ENCODE measurements at regions not wholly inside any gene's neighbourhood (a gene's known extent, or its start where the extent isn't known, plus 50 kb on each side); places are given as distances from the start of the nearest gene placed in this dataset.
A peak's percentile ranks its signal among the peaks of the same experiment; 100 is the strongest.

- DNase-seq (ENCODE audit: low read depth) = no peak
These were observed 162.5 kb downstream of the TRMT11 start for GRCh38 chr6:126148853-126149252.

DNA sequence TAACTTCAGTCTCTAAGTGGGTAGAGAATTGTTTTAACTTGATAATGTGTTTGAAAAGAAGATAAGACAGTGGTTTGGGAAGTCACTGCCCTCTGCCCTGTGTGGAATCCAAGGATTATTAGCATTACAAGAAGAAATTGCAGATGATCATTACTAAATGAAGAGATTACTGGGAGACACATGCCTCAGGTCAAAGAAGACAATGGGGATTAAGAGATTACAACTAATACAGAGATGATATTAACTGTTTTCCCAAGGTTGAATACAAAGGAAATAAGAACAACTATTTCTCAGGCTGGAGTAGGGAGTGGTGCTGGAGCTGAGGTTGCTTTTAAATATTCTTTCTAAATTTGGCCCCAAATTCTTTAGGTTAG, 166.0 kb downstream of the TRMT11 start:
- DNase-seq (ENCODE audit: low read depth) = no peak

DNA sequence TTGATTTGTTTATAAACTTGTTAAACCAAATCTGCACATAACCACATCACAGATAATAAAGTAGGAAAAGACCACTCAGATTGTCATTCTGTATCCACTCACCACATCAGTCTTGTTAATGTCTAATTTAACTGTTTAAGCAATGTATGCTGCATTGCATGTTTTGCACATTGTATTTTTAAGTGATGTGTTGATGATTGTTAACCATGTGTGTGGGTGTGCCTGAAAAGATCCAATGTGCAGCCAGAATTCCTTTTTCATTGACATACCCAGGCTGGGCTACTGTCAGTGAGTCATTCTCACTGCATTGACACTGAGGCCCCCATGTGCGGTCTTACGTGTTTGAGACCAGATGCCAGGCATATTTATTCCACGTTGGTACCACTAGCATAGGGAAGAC, 167.3 kb downstream of the TRMT11 start:
- DNase-seq (ENCODE audit: low read depth) = peak; percentile 28

DNA sequence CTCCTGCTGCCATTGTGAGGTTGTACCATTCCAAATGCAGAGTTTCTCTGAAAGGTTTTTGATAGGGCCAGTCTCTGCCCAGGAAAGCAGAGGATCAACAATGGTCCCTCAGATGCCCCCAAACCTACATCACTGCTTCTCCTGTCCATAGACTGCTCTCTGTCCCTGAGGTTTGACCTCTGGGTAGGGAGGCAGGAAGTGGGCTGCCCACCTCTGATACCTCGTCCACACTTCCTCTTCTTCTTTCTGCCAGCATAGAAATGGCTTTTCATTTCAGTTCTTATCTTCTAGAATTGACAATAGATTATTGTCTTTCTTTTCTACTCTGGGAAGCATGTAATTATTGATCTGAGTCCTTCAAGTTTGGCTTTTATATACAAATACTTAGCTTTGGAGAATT, 170.6 kb downstream of the TRMT11 start:
- DNase-seq (ENCODE audit: low read depth) = no peak

GRCh38 chr6:126167726-126168125, 172.2 kb upstream of the CENPW start:
- peak; percentile 21 for DNase-seq (ENCODE audit: low read depth)

GRCh38 chr6:126170433-126170832, 169.5 kb upstream of the CENPW start:
- DNase-seq (ENCODE audit: low read depth) = no peak

DNA sequence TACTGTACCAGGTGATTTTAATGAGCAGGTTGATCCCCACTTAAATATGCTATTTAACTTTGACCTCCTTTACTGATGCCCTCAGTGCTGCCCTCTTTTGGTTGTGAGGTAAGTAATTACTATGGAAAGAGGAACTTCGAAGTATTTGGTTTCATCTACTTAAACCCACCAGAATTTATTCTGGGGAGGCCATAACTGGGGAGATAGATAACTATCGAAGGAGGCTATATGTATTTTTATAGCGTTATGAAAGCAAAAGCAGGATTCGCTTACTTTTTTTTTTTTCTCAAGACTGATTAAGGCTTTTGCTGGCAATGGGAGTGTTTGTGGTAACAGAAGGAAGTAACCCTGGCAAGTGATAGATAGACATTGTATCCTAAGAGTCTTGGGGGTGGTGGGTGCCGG, 168.9 kb upstream of the CENPW start:
- DNase-seq (ENCODE audit: low read depth) = peak; percentile 37

DNA sequence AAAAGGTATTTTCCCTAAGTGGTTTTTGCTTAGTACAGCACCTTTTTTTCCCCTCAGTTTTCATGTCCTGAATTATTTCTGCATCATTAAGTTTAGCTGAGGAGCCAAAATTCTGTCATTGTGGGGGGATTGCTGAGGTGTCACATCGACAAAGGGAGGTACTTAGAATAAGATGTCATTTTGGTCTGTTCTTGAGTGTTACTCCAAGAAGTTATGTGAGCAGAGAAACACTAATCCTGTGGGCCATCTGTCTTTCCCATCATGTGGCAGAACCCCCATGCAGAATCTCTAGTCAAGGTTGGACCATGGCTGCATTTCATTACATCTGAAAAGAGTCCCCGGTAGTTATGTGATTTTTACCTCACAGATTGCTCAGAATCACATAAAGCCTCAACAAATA, 167.8 kb upstream of the CENPW start:
- no peak for DNase-seq (ENCODE audit: low read depth)

DNA sequence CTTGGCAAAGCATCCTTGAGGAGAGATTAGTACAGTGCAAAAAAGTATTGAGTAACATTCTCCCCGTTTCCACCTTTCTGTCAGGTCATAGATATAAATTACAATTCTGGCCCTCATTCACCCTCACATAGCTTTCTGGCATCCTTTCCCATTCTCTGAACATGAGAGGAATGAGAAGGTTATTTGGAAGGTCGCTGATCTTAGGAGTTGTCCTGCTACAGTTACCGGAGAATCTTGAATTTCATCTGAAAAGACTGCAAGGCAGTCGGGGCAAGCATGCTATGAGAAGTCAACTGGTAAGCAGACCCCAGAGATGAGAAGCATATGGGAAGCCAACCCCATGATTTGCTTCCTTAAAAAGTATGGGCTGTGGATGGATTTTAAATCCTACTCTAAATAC, 166.7 kb upstream of the CENPW start:
- DNase-seq (ENCODE audit: low read depth) = no peak

GRCh38 chr6:126174697-126175096, 165.2 kb upstream of the CENPW start:
- DNase-seq (ENCODE audit: low read depth) = no peak

GRCh38 chr6:126175251-126175650, 164.7 kb upstream of the CENPW start:
- peak; percentile 15 for DNase-seq (ENCODE audit: low read depth)

GRCh38 chr6:126176282-126176681, 163.6 kb upstream of the CENPW start:
- peak; percentile 34 for DNase-seq (ENCODE audit: low read depth)

GRCh38 chr6:126180585-126180984, 159.3 kb upstream of the CENPW start:
- DNase-seq (ENCODE audit: low read depth) = peak; percentile 87

DNA sequence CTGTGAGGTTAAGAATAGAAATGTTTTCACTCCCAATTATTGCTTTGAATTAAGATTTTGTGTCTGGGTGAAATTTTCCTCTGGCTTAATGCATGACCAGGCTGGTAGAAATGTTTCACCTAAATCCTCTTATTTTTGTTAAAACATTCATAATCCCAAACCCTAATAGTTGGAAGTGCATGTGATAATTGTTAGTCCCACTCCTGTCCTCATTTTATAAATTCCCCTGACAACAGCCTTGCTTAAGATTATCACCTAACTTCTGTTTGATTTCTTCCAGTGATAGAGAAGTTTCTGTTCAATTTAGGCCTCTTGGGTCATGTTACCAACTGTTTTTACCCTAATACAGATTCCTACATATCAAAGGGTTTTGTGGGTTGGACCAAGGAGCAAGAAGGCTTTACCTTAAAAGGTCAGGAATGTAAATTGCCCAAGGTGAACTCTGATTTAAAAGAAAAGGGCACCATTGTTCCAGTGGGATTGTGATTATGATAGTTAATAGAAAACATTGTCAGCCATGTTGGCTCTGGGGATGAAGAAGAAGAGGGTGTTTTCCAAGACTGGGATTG, 158.7 kb upstream of the CENPW start:
- no peak for DNase-seq (ENCODE audit: low read depth)

GRCh38 chr6:126181890-126182289, 158.0 kb upstream of the CENPW start:
- no peak for DNase-seq (ENCODE audit: low read depth)

DNA sequence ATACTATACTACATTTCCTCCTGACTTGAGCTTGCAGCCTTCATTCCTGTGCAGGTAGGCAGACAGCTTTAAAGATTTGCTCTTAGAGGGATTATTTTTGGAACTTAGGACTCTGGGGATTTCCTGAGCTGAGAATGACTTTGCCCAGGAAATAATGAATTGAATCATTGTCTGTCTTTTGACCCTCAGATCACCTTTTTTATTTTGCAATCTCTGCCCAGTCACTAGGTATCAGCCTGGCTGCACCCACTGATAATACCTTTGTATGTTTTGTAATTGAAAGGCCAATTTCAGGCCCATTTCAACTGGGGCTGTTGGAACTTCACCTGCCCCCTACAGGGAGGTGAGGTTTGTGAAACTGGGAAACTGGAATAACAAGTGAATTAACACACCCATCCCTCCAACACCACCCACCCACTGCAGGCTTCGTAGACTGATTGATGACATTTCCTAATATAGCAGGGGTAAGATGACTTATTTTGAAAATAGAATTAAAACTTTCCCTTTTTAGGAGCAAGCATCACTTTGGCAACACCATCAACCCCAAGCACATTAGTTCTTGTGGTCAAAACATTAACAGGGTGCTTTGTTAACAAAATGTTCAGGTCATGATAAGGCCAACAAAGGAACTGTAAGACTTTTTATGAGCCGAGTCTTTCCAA, 157.1 kb upstream of the CENPW start:
- DNase-seq (ENCODE audit: low read depth) = no peak

- DNase-seq (ENCODE audit: low read depth) = no peak
These were observed 154.1 kb upstream of the CENPW start for GRCh38 chr6:126185774-126186173.

GRCh38 chr6:126188279-126188909, 151.5 kb upstream of the CENPW start:
- peak; percentile 88 for DNase-seq (ENCODE audit: low read depth)

DNA sequence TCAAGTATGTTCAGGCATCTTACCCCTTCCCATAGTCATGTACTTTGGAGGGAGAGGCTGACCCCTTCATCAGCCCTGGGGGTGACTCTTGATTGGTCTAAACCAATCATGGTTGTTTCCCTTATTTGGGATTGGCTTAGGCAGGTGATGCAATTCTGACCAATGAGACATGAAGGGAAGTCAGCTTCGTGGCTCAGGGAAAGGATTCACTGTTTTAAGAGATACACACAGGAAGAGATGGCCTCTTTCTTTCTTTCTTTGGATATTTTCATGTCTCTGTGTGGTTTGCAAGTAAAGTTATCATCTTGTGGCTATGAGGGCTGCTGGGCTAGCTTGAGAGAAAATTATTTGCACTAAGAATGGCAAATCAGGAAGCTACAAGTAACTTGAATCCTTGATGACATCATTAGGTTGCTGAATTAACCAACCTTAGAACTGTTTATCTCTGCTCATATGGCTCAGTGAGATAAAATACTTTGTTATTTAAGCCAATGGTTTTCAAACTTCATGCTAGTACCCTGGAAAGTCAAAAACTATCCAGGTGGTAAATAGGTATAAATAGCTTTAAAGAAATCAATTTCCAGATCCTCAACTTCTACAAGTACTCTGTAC, 144.2 kb upstream of the CENPW start:
- DNase-seq (ENCODE audit: low read depth) = peak; percentile 42

DNA sequence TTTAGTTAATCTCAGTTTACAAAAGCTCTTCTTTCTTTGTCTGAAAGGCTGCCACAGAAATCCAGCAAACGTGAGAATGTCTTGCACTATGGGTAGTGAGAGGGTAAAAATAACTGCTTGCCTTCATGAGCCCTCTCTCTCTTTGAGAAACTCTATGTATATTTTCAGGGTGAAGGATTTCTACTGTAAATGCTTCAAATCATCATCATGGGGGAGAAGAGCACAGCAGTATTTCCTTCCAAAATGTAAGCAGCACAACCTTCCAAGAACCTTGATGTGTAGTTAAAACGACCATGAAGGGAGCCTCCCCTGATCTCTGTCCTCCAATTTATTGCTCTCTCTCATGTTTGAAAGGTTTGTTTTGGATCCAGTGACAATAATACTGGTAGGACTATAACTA, 141.3 kb upstream of the CENPW start:
- no peak for DNase-seq (ENCODE audit: low read depth)

GRCh38 chr6:126199466-126199865, 140.4 kb upstream of the CENPW start:
- no peak for DNase-seq (ENCODE audit: low read depth)

- no peak for DNase-seq (ENCODE audit: low read depth)
These were observed 137.2 kb upstream of the CENPW start for GRCh38 chr6:126202707-126203106.

DNA sequence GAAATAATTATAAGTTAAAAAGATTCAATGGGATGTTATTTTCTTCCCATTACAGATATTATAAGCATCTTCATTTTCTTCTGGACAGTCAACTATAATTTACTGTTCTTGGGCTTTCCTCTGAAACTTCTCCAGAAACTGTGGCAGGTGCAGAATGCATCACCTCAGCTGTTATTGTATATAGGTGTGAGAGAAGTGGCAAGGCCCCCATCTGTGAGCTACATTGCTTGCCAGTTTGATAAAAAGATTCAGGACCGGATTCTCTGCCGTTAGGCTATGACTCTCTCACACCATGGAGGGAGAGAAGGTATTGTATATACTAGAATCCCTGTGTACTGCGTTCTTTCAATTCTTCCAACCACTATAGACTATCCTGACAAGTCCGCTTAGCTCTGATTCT, 135.8 kb upstream of the CENPW start:
- no peak for DNase-seq (ENCODE audit: low read depth)
